ENCODE measurements at regions not wholly inside any gene's neighbourhood (a gene's known extent, or its start where the extent isn't known, plus 50 kb on each side); places are given as distances from the start of the nearest gene placed in this dataset.

DNA sequence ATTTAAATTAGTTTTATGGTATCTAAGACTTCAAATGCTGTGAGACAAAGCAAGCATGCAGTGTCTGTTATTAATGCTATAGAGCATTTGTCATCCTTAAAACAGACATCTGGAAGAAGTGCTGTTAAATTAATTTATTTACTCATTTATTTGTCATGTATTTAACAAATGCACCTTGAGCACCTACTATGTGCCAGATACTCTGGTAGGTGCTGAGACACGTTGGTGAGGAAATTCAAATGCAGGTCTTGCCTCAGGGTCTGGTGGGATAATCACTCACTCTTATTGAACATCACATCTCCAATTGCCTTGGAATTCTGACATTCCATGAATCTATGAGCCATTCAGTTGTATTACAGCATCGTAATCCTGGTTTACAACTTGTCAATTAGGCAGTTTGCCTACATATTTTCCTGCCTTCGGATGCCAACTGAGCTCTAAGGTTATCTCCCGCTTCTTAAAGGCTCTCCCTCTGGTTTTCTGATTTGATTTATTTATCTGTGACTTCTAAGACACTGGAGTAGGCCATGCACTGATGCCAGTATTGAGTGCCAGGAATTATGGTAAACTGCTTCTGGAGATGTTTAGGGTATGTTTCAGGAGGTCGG is 56.0 kb upstream of the RPS23 start:
- no peaks in the 10 kb centered on the region for H3K9me3 ChIP-seq (ENCODE audit: control insufficient read depth in 1 of 2, low read length in 2 of 2)
- no peak overlapping the region for H3K27ac ChIP-seq (ENCODE audit: low read length)
- H3K4me3 ChIP-seq (ENCODE audit: low read depth in 1 of 2, low read length in 2 of 2) = no peak overlapping the region
- no peaks in the 10 kb centered on the region for H3K27me3 ChIP-seq (ENCODE audit: low read depth, low read length)
- no peaks in the 10 kb centered on the region for H3K36me3 ChIP-seq (ENCODE audit: control insufficient read depth in 1 of 2, insufficient read depth in 2 of 2, low read length in 2 of 2)
- H3K4me1 ChIP-seq (ENCODE audit: control insufficient read depth in 1 of 2, insufficient read depth in 2 of 2, low read length in 2 of 2) = peaks cover 3 to 13% of the 10 kb centered on the region in 2 donors

DNA sequence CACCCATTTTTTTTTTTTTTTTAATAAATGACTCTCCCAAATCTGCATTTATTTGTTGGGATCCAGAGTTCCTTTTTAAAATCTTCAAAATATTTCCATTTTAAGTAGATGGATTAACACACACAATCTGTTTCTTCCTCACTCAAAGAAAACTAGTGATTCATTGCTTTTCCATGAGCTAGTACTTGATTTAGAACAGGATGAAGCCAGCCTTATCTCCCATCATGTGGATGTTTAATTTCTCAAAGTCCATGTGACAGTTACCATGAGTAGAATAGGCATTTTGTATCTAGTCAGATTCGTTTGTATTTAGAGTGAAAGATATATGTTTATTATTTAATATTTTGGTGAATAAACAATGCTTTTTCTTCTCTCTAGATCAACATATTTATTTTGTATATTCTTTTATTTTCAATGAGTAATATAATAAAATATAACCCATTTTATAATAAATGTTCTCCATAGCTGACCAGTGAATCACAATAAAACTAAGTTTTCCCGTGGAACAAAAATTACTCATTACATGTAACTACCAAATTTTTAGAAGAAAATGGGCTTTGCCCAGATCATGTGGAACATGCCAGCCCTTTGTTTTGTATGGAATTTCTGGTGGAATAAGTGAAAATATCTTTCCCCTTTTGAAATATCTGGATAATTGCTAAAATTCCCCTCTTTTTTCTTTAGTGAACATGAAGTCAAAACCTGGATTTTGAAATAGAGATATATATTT is 54.9 kb upstream of the RPS23 start:
- H3K27ac ChIP-seq (ENCODE audit: low read length) = no peak overlapping the region
- H3K9me3 ChIP-seq (ENCODE audit: control insufficient read depth in 1 of 2, low read length in 2 of 2) = no peaks in the 10 kb centered on the region
- H3K4me3 ChIP-seq (ENCODE audit: low read depth in 1 of 2, low read length in 2 of 2) = no peak overlapping the region
- H3K36me3 ChIP-seq (ENCODE audit: control insufficient read depth in 1 of 2, insufficient read depth in 2 of 2, low read length in 2 of 2) = no peaks in the 10 kb centered on the region
- peaks cover 3 to 13% of the 10 kb centered on the region in 2 donors for H3K4me1 ChIP-seq (ENCODE audit: control insufficient read depth in 1 of 2, insufficient read depth in 2 of 2, low read length in 2 of 2)
- H3K27me3 ChIP-seq (ENCODE audit: low read depth, low read length) = no peaks in the 10 kb centered on the region

DNA sequence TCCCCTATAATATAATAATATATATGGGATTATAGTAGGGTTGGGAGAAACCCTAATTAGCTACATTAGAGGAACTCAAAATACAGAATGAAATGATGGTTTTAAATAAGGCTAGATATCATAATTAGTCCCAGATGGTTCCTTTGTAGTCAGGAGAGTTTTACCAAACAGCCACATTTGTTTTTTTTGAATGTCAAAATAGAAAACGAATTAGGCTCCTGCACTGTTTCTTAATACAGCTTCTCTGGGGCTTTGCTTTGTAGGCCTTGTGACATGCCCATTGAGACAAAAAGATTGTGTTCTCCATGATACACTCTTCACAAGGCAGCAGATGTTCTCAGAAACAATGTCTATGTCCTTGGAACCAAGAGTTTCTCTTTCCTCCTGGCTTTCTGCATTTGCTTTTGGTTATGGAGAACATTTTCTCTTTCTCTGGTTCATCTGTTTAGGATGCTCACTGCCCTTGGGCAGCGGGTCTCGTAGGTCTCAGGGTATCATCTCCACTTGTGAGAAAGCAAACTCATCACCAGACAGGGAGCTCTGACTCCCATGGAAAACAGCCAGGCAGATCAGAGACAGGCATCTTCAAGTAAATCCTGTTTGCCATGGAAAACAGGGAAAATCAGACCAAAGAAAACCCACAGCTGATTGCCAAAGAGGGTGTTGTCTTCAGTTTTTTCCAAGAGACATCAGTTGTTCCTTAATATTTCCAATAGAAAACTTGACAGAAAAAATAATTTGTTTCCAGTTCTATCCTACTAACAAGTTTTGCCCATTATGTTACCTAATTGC is 54.1 kb upstream of the RPS23 start:
- Histone ChIP-seq H3K36me3 (ENCODE audit: control insufficient read depth in 1 of 2, insufficient read depth in 2 of 2, low read length in 2 of 2) (no peaks in the 10 kb centered on the region), H3K4me1 (ENCODE audit: control insufficient read depth in 1 of 2, insufficient read depth in 2 of 2, low read length in 2 of 2) (peaks cover 3 to 13% of the 10 kb centered on the region in 2 donors), H3K9me3 (ENCODE audit: control insufficient read depth in 1 of 2, low read length in 2 of 2) (no peaks in the 10 kb centered on the region), H3K27me3 (ENCODE audit: low read depth, low read length) (no peaks in the 10 kb centered on the region), H3K4me3 (ENCODE audit: low read depth in 1 of 2, low read length in 2 of 2) (no peak overlapping the region), H3K27ac (ENCODE audit: low read length) (peak overlapping the region; percentile 12)

DNA sequence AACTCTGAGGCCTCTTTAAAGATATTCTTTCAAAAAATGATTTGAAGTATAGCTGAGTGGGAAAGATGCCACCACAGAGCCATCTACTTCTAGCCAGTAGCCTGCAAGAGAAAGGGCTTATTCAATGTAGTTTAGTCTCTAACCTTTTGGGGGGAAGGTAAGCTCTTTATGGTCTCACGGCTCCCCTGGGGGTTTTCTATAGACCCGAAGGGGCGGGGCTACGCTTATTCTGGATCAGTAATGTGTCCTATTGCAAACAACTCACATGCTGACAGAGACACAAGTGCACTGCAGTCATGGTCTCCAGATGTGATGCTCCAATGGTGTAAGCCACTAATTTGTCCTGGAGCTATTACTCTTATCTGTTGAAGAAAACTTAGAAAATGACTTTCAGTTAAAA is 53.4 kb upstream of the RPS23 start:
- Histone ChIP-seq H3K4me3 (ENCODE audit: low read depth in 1 of 2, low read length in 2 of 2) (no peak overlapping the region), H3K27me3 (ENCODE audit: low read depth, low read length) (no peaks in the 10 kb centered on the region), H3K27ac (ENCODE audit: low read length) (no peak overlapping the region), H3K4me1 (ENCODE audit: control insufficient read depth in 1 of 2, insufficient read depth in 2 of 2, low read length in 2 of 2) (peaks cover 3 to 13% of the 10 kb centered on the region in 2 donors), H3K9me3 (ENCODE audit: control insufficient read depth in 1 of 2, low read length in 2 of 2) (no peaks in the 10 kb centered on the region), H3K36me3 (ENCODE audit: control insufficient read depth in 1 of 2, insufficient read depth in 2 of 2, low read length in 2 of 2) (no peaks in the 10 kb centered on the region)

DNA sequence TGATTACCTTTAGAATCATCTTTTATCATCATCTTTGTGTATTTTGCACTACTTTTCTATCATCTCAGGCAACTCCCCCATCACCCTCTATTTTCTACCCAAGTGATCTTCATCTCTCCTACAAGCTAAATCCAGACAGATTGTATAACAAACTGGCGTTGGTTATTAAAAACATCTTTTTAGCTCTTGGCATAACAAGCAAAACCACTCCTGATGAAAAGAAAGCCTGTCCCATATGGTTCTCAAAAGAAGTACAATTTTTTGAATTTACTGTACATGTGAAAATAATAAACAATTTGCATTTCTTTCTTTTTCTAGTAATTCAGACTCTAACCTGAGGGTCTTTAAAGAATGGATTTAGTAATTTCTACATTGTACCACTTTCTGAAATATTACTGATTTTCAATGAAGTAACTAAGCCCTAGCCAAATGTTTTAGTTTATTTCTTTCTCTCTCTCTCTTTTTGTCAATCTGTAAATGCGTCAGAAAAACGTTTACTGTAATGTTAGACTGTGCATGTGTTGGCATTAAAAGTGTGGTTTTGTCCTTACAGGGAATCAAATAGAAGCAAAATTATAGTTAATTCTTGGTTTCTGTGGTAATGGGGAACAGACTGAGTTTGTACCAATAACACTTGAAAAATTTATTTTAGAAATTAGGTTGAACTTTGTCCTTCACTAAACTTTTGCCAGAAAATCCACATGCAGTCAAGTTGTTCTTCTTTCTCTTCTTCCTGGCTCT is 52.5 kb upstream of the RPS23 start:
- H3K27ac ChIP-seq (ENCODE audit: low read length) = no peak overlapping the region
- H3K27me3 ChIP-seq (ENCODE audit: low read depth, low read length) = no peaks in the 10 kb centered on the region
- H3K4me1 ChIP-seq (ENCODE audit: control insufficient read depth in 1 of 2, insufficient read depth in 2 of 2, low read length in 2 of 2) = peaks cover 3 to 13% of the 10 kb centered on the region in 2 donors
- H3K9me3 ChIP-seq (ENCODE audit: control insufficient read depth in 1 of 2, low read length in 2 of 2) = no peaks in the 10 kb centered on the region
- H3K36me3 ChIP-seq (ENCODE audit: control insufficient read depth in 1 of 2, insufficient read depth in 2 of 2, low read length in 2 of 2) = no peaks in the 10 kb centered on the region
- no peak overlapping the region for H3K4me3 ChIP-seq (ENCODE audit: low read depth in 1 of 2, low read length in 2 of 2)

DNA sequence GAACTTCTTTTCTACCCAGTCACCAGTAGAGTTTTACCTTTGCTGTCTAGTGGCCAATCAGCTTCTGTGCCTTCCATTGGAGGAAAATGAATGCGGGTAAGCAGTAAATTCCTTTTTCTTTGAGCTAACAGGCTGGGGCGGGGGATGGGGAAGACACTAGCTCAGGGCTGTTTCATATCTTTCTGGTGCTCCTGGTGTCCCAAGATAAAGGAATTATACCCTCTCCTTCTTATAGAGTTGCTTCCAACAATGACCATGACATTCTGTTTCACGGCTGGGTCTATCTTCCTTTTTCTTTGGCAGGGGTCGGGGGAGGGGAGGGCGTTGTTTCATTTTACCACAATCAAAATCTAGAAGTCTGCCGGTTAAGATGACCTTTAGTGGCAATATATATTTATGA is 51.2 kb upstream of the RPS23 start:
- H3K36me3 ChIP-seq (ENCODE audit: control insufficient read depth in 1 of 2, insufficient read depth in 2 of 2, low read length in 2 of 2) = no peaks in the 10 kb centered on the region
- H3K27ac ChIP-seq (ENCODE audit: low read length) = no peak overlapping the region
- H3K4me3 ChIP-seq (ENCODE audit: low read depth in 1 of 2, low read length in 2 of 2) = no peak overlapping the region
- H3K4me1 ChIP-seq (ENCODE audit: control insufficient read depth in 1 of 2, insufficient read depth in 2 of 2, low read length in 2 of 2) = peaks cover 0 to 3% of the 10 kb centered on the region in 2 donors
- no peaks in the 10 kb centered on the region for H3K9me3 ChIP-seq (ENCODE audit: control insufficient read depth in 1 of 2, low read length in 2 of 2)
- H3K27me3 ChIP-seq (ENCODE audit: low read depth, low read length) = no peaks in the 10 kb centered on the region

Data from muscle layer of duodenum (tissue), 2 donors.